ENCODE measurements at regions not wholly inside any gene's neighbourhood (a gene's known extent, or its start where the extent isn't known, plus 50 kb on each side); places are given as distances from the start of the nearest gene placed in this dataset.
"Not testable (repeated sequence)": the region's sequence is repeated elsewhere in the genome, so short reads cannot be mapped to it uniquely, and the experiment has no call there.

GRCh38 chr17:16869531-16870252, 102.2 kb downstream of the TNFRSF13B start:
- not testable (repeated sequence) for DNase-seq

GRCh38 chr17:16868616-16869015, 103.3 kb downstream of the TNFRSF13B start:
- not testable (repeated sequence) for DNase-seq

DNA sequence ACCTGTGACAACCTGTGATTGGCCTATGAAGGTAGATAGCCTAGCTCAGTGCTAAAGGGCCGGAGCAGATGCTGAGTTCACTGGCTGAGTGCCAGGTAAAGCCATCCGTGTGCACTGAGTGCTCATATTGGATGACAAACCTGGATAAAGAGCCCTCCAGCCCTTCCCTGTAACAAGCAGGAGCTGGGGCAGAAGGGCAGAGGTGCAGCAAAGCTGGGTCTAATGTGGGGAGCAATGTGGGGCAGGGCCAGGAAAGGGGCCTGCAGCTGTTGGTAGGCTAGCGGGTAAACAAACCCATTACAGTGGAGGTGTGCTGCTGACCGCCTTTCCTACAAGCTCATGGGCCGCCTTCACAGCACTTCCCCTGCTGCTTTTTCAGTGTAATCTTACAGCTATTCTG, 104.4 kb downstream of the TNFRSF13B start:
- DNase-seq, result not testable (repeated sequence)

DNA sequence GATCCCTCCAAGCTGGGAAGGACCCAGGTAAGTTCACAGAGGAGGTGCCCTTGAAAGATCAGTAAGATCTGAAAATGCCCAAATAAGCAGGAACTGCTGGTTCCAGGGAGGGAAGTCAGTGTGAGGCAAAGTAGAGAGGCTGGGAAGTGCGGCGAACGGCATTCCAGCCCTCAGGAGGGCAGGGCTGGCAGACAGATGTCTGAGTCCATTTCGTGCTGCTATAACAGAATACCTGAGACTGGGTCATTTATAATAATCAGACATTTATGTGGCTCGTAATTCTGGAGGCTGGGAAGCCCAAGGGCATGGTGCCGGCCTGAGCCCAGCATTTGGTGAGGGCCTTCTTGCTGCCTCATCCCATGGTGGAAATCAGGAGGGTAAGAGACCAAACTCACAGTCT, 105.1 kb downstream of the TNFRSF13B start:
- DNase-seq, result not testable (repeated sequence)

GRCh38 chr17:16866436-16866835, 105.5 kb downstream of the TNFRSF13B start:
- no peak for DNase-seq

DNA sequence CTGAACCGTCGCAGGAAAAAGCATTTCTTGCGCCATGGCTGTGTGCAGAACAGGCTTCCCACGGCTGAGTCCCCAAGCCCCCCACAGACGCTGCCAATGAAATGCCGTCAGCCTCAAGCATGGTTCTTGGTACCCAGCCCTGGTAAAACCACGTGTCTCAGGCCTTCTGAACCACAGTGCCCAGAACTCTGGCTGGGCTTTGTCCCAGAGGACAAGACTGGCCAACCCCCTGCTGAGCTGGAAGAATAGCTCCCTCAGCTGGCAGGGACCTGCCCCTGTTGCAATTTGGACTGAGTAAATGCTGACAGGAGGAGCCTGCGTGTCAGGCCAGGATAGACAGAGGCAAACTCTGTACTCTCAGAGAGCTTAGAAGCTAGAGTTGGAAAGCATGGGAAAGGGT, 106.2 kb downstream of the TNFRSF13B start:
- DNase-seq, result peak; percentile 14

GRCh38 chr17:16865077-16865613, 106.8 kb downstream of the TNFRSF13B start:
- DNase-seq, result not testable (repeated sequence)

GRCh38 chr17:16864462-16865076, 107.3 kb downstream of the TNFRSF13B start:
- peak; percentile 68 for DNase-seq

DNA sequence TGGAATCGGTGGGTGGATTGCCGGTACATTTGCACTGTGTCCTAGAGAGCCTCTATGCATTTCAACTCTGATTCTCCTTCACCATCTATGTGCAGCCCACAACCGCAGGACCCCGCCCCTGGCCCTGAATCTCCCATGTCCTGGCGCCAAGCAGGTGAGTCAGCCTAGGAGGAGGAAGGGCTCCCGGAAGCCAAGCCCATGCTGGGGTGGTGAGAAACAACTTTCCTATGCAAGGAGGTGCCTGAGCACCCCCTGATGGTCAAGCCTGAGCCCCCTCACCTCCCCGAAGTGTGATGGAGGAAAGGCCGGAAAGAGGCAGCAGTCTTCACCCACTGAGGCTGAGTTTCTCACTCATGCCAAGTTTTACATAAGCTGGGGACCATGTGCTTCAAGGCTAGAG, 110.8 kb downstream of the TNFRSF13B start:
- DNase-seq, result peak; percentile 23

DNA sequence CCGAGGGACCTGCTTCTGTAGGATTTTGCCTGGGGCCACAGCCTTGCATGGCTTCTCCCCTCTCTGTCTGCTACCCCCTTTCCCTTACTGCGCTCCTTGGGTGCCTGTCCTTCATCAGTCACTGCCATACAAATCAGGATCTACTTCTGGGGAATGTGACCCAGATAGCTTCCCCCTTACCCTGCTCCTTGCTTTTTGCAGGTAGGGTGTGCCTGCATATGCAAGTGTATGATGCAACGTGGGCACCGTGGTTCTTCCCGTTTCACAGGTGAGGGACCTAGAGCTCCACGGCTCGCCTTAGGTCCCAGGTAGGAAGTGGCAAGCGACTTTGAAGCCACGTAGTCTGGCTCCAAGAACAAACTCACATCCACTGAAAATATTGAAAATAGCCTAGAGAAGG, 111.5 kb downstream of the TNFRSF13B start:
- DNase-seq, result not testable (repeated sequence)

GRCh38 chr17:16859515-16859914, 112.4 kb downstream of the TNFRSF13B start:
- DNase-seq, result not testable (repeated sequence)

DNA sequence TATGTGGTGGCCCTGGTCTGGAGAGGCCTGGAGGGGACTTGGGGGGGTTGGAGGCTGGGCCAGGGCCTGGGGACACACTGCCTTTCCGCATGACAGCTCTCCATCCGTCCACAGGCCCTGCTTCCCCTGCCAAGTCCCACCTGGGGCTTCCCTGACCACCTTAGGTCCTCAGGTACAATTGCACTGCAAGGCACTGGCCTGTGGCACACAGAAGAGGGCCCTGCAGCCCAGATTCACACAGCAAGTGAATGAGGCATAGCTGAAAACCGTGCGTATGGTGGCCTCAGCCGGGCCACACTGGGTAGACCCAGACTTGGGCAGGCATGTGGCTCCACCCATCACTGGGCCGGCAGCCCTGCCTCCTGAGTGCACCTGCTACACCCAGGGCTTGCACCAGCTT, 114.2 kb downstream of the TNFRSF13B start:
- DNase-seq, result not testable (repeated sequence)

DNA sequence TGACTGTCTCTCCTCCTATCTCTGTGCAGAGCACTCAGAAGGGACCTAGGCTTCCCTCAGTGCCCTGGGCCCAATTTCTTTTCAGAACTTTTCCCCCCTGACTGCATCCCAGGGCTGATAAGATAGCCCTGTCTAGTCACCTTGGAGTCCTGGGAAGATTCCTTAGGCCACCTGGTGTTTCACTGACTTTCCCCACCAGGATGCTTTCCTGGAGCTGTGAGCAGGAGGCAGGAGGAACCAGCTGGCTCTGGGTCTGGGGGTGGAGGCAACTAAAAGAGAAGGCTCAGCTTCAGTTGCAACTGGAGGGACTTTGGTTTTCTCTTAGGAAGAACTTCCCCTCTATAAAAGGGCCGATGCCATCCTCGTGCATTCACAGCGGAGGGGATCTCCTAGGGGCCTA, 115.1 kb downstream of the TNFRSF13B start:
- not testable (repeated sequence) for DNase-seq

GRCh38 chr17:16856171-16856570, 115.7 kb downstream of the TNFRSF13B start:
- not testable (repeated sequence) for DNase-seq

GRCh38 chr17:16854636-16855035, 117.3 kb downstream of the TNFRSF13B start:
- DNase-seq, result not testable (repeated sequence)

DNA sequence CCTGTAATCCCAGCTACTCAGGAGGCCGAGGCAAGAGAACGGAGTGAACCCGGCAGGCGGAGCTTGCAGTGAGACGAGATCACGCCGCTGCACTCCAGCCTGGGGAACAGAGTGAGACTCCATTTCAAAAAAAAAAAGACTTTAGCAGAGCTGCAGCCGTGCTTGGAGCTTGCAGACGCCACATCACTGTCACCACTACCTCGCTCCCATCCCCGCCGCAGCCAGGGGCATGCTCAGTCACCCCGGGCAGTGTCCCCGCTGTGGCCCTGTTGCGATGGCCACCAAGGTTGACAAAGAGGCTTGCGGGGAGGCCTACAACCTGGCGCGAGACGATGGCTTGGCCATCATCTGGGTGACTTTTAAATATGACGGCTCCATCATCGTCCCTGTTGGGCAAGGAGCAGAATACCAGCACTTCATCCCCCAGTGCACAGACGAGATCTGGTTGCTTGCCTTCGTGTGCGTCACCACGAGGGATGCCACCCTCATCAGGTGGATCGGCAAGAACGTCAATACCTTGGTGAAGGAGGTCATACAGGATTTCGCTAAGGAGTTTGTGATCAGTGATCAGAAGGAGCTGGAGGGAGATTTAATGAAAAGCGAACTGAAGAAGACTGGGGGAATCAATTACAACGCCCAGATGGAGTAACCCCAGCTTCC, 118.1 kb downstream of the TNFRSF13B start:
- DNase-seq, result no peak

GRCh38 chr17:16849861-16850260, 122.1 kb downstream of the TNFRSF13B start:
- DNase-seq, result not testable (repeated sequence)

DNA sequence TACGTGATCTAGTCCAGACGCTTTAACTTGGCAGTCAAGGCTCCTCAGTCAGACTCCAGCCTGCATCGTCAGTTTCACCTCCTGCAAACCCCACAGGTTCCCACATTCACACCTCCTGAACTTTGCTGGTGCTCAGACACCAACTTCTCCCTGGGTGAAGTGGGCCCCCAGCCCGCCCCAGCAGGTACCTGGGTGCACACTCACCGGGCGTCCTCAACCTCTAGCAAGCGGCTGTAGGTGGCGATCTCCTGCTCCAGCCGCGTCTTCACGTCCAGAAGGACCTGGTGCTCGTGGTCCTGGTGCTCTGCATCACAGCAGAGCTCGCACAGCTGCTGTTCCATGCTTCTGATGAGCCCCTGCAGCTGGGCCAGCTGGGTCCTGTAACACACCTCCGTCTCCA, 122.9 kb downstream of the TNFRSF13B start:
- not testable (repeated sequence) for DNase-seq

- not testable (repeated sequence) for DNase-seq
Measured at GRCh38 chr17:16845098-16845497, 126.8 kb downstream of the TNFRSF13B start.

DNA sequence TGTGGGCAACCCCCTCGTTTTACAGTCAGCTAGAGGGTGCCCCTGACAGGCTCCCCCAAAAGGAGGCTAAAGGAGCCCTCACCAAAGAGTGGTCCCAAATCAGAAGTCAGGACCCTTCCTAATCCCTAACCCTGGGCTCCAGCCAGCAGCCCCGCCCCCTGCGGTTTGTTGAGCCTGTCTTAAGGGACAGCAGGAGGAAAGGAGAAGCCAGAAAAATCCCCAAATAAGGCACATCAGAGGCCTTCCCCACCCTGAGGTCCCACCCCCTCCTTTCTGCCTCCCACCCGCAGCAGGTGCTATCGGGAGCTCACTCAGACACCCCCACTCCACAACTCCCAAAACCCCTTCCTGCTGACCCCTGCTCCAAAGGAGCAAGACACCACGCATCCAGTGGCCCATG, 127.2 kb downstream of the TNFRSF13B start:
- DNase-seq, result not testable (repeated sequence)

DNA sequence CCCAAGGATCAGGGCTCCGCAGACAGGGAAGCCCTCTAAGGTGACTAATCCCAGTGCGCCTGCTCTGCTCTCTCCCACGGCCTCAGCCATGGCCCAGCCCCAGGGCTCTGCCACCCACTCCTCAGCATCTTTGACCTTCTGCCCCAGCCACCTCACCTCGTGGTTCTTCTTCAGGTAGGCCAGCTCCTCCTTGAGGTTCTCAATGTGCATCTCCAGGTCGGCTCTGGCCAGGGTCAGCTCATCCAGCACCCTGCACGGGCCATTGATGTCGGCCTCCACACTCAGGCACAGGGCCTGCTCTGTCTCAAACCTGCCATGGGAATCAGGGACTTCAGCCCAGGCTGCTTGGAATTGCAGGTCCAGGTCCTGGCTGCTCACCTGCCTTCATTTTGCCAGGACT, 128.4 kb downstream of the TNFRSF13B start:
- DNase-seq, result not testable (repeated sequence)

GRCh38 chr17:16842346-16842745, 129.6 kb downstream of the TNFRSF13B start:
- DNase-seq, result not testable (repeated sequence)

GRCh38 chr17:16841896-16842295, 130.0 kb downstream of the TNFRSF13B start:
- not testable (repeated sequence) for DNase-seq

GRCh38 chr17:16840219-16840618, 131.7 kb downstream of the TNFRSF13B start:
- DNase-seq, result not testable (repeated sequence)

Measured in EL (cell line).